Activated B cell treated with CpG ODN at 0.5 μM for 24 hours (primary cell): ENCODE measurements at regions not wholly inside any gene's neighbourhood (a gene's known extent, or its start where the extent isn't known, plus 50 kb on each side); places are given as distances from the start of the nearest gene placed in this dataset.

Source experiments
- ATAC-seq: fragments of 200-7000 bp; cut with Tn5 transposase; one replicate; pipeline ENCODE4 v1.10.0; 2021; ENCODE audit warnings: low read depth, mild to moderate bottlenecking, moderate library complexity
- CTCF ChIA-PET: fragments of 350-600 bp; sonication (Branson Sonifier 250); formaldehyde crosslinking; loops from one replicate; lab custom pipeline; 2021; ENCODE audit warnings: antibody characterized with exemption; lab: Charles Lee
- POLR2A ChIA-PET: fragments of 350-600 bp; sonication (Branson Sonifier 250); formaldehyde crosslinking; loops from one replicate; lab custom pipeline; 2021; ENCODE audit warnings: antibody characterized with exemption; lab: Charles Lee
- DNase-seq: peaks from one replicate; pipeline ENCODE4 v3.0.0; 2022
- H3K27ac Mint-ChIP-seq: one replicate; pipeline ENCODE4 v1.8.0; 2020; ENCODE audit warnings: mixed read lengths
- H3K27me3 Mint-ChIP-seq: one replicate; pipeline ENCODE4 v1.8.0; 2021; ENCODE audit warnings: mixed read lengths
- H3K36me3 Mint-ChIP-seq: one replicate; pipeline ENCODE4 v1.8.0; 2021; ENCODE audit warnings: low read depth, mixed read lengths
- H3K4me1 Mint-ChIP-seq: one replicate; pipeline ENCODE4 v1.8.0; 2021; ENCODE audit warnings: mixed read lengths
- H3K4me3 Mint-ChIP-seq: one replicate; pipeline ENCODE4 v1.8.0; 2020; ENCODE audit warnings: mild to moderate bottlenecking, mixed read lengths
- H3K9me3 Mint-ChIP-seq: one replicate; pipeline ENCODE4 v1.8.0; 2020; ENCODE audit warnings: mixed read lengths
- intact Hi-C: fragments of 100-400 bp; cut with micrococcal nuclease; formaldehyde crosslinking; loops from one replicate; pipeline ENCODE4 v1.15.1; 2024
- TF ChIP-seq, protein P1 (sequence below): fragments of 200-600 bp; IDR thresholded peaks from one replicate; pipeline ENCODE4 v1.8.0; 2022; ENCODE audit warnings: antibody characterized with exemption, mild to moderate bottlenecking

DNA sequence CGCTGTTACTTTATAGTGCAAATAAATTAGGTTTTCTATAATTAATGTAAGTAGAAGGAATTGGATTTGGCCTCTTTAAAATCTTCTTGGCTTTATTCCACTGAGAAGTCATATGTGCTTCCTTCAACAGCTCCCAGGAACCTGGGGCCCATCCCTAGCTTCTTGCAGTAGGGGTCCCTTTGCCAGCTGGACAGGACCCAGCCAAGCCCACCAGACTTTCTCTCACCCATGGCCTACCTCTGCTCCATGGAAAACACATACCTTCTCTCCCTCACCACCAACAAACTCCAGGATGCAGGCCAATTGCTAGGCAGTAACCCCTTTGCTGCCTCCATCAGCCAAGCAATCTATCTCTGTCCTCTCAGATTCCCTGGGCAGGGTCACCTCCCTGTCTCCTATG is 84.0 kb downstream of the RSL24D1 start:
- ChIA-PET CTCF (no interaction called here), POLR2A (no interaction called here)
- H3K27ac Mint-ChIP-seq = no peak overlapping the region

DNA sequence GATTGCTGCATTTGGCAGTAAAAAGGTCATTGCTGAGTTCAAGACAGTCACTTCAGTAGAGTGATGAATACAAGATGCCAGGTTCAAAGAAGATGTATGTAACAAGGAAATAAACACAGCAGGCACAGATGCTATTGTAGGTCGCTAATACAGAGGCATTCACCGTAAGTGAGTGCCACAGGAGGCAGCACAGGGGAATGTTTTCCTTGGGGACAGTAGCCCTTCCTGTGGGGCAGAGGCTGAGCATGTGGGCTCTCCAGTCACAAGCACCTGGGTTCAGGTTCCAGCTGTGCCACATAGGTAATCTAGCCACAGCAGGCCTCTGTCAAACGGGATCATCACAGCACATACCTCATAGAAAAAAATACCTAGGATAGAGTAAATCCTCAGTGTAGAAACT is 86.3 kb downstream of the RSL24D1 start:
- no peak for ATAC-seq
- POLR2A ChIA-PET = no interaction called here
- no peak overlapping the region for H3K27ac Mint-ChIP-seq

More for the DNA sequence above, 84.0 kb downstream of the RSL24D1 start:
- no peaks in the 10 kb centered on the region for H3K36me3 Mint-ChIP-seq
- no peak for ATAC-seq
- no peak for DNase-seq
- H3K4me1 Mint-ChIP-seq = no peaks in the 10 kb centered on the region
- peaks cover 5% of the 10 kb centered on the region for H3K27me3 Mint-ChIP-seq
- TF ChIP-seq, protein P1, sequence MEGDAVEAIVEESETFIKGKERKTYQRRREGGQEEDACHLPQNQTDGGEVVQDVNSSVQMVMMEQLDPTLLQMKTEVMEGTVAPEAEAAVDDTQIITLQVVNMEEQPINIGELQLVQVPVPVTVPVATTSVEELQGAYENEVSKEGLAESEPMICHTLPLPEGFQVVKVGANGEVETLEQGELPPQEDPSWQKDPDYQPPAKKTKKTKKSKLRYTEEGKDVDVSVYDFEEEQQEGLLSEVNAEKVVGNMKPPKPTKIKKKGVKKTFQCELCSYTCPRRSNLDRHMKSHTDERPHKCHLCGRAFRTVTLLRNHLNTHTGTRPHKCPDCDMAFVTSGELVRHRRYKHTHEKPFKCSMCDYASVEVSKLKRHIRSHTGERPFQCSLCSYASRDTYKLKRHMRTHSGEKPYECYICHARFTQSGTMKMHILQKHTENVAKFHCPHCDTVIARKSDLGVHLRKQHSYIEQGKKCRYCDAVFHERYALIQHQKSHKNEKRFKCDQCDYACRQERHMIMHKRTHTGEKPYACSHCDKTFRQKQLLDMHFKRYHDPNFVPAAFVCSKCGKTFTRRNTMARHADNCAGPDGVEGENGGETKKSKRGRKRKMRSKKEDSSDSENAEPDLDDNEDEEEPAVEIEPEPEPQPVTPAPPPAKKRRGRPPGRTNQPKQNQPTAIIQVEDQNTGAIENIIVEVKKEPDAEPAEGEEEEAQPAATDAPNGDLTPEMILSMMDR = no peak
- H3K4me3 Mint-ChIP-seq = no peak overlapping the region
- intact Hi-C loops = no loop called here
- H3K9me3 Mint-ChIP-seq = no peaks in the 10 kb centered on the region

DNA sequence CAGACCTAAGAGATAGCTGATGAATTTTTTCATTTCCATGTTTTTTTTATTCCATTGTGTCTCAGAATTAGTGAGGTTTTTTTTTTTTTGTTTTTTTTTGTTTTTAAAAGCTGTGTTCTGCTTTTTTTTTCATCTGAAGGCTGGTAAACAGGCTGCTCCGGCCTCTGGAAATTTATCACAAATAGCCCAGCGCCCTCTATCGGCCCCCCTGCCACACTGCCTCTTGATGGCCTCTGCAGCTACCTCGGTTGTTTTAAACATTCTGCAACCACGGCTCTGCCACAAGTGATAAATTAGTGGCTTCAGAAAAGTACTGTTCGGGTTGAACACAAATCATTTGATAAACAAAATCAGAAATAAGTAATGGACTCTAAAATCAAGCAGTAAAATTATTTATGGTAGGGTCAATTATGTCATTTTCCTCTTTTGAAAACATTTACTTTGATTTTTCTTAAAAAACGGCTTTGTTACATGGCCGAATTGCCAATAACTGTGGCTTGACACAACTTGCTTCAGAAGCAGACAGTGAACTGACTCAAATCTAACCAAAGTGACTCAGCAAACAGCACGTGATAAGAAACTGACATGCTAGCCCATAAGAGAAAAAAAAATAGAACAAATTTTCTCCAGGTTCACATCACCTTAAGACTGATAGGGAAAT is 87.8 kb downstream of the RSL24D1 start:
- Mint-ChIP-seq H3K9me3 (no peaks in the 10 kb centered on the region), H3K27me3 (peaks cover 5% of the 10 kb centered on the region), H3K27ac (no peak overlapping the region), H3K4me1 (no peaks in the 10 kb centered on the region), H3K4me3 (no peak overlapping the region), H3K36me3 (no peaks in the 10 kb centered on the region)
- intact Hi-C loops = loop anchor here (5.0 kb wide), 1 partner anchor 1027 kb away; no protein-coding TSS in a partner anchor
- CTCF ChIA-PET = no interaction called here
- DNase-seq = no peak
- ATAC-seq = no peak
- POLR2A ChIA-PET = no interaction called here
- TF ChIP-seq, protein P1 = no peak

More for the DNA sequence above, 86.3 kb downstream of the RSL24D1 start:
- H3K36me3 Mint-ChIP-seq = no peaks in the 10 kb centered on the region
- intact Hi-C loops = no loop called here
- H3K9me3 Mint-ChIP-seq = no peaks in the 10 kb centered on the region
- no peak for DNase-seq
- TF ChIP-seq, protein P1 = no peak
- H3K4me3 Mint-ChIP-seq = no peak overlapping the region
- peaks cover 5% of the 10 kb centered on the region for H3K27me3 Mint-ChIP-seq
- CTCF ChIA-PET = no interaction called here
- H3K4me1 Mint-ChIP-seq = no peaks in the 10 kb centered on the region

DNA sequence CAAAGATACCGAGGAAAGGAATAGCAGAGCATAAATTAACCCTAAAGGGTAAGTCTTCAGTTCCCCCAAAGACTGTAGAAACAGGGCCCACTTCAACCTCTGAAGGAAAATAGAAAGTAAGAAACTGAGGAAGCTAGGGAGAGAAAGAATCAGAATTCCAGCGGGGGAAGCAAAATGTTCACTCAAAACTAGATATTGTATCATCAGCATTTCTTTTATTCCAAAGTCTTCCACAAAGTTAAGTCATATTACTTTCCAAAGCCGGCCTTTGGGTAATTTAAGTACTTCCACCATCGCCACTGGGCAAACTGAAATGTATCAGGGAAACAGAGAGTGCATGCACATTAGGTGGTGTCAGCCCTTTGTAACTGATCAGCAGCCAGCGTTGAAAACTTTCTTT is 88.3 kb downstream of the RSL24D1 start:
- ATAC-seq = no peak
- H3K36me3 Mint-ChIP-seq = no peaks in the 10 kb centered on the region
- H3K4me1 Mint-ChIP-seq = no peaks in the 10 kb centered on the region
- CTCF ChIA-PET = no interaction called here
- peaks cover 5% of the 10 kb centered on the region for H3K27me3 Mint-ChIP-seq
- intact Hi-C loops = loop anchor here (5.0 kb wide), 1 partner anchor 1026 kb away; no protein-coding TSS in a partner anchor
- H3K27ac Mint-ChIP-seq = no peak overlapping the region
- no peak for DNase-seq
- H3K9me3 Mint-ChIP-seq = no peaks in the 10 kb centered on the region
- POLR2A ChIA-PET = no interaction called here
- H3K4me3 Mint-ChIP-seq = no peak overlapping the region
- TF ChIP-seq, protein P1 = no peak

DNA sequence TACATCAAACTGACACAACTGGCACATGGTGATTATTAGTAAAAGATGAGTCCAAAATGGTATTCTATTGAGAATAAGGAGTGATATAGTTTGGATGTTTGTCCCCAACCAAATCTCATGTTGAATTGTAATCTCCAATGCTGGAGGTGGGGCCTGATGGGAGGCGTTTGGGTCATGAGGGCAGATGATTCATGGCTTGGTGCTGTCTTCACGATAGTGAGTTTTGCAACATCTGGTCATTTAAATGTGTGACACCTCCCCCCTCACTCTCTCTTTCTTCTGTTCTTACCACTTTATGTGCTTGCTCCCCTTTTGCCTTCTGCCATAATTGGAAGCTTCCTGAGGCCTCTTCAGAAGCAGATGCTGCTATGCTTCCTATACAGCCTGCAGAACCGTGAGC is 90.6 kb downstream of the RSL24D1 start:
- H3K4me3 Mint-ChIP-seq = no peak overlapping the region
- ATAC-seq (no peak), DNase-seq (no peak)
- H3K27ac Mint-ChIP-seq = no peak overlapping the region
- H3K27me3 Mint-ChIP-seq = peaks cover 5% of the 10 kb centered on the region
- H3K36me3 Mint-ChIP-seq = no peaks in the 10 kb centered on the region
- ChIA-PET CTCF (no interaction called here), POLR2A (no interaction called here)
- H3K4me1 Mint-ChIP-seq = no peaks in the 10 kb centered on the region
- intact Hi-C loops = loop anchor here (5.0 kb wide), 1 partner anchor 1024 kb away; no protein-coding TSS in a partner anchor
- H3K9me3 Mint-ChIP-seq = no peaks in the 10 kb centered on the region
- TF ChIP-seq, protein P1 = no peak
